Spleen (tissue), 11 donors: ENCODE measurements at regions not wholly inside any gene's neighbourhood (a gene's known extent, or its start where the extent isn't known, plus 50 kb on each side); places are given as distances from the start of the nearest gene placed in this dataset.

Source experiments
- DNase-seq: peaks from one replicate; pipeline ENCODE4 v3.0.0-alpha.2; 2020
- H3K27ac ChIP-seq, 8 donors: fragments of 200-600 bp; sonication (generic) in 7 of 8; 1 replicate in 4 of 8; 2 replicates in 4 of 8; pipeline versions ENCODE4 v1.5.0 to v1.8.0; 2016 to 2021; ENCODE audit warnings: inconsistent platforms in 4 of 8, mild to moderate bottlenecking in 4 of 8, moderate library complexity in 1 of 8
- H3K27me3 ChIP-seq, 7 donors: fragments of 200-600 bp; sonication (generic) in 6 of 7; replicated peaks in 1 of 7; 1 replicate in 4 of 7; 2 replicates in 3 of 7; pipeline versions ENCODE4 v1.5.0 to v1.8.0; 2016 to 2021; ENCODE audit warnings: inconsistent platforms in 3 of 7, mild to moderate bottlenecking in 1 of 7
- H3K36me3 ChIP-seq, 6 donors: fragments of 200-600 bp; sonication (generic) in 5 of 6; 1 replicate in 4 of 6; 2 replicates in 2 of 6; pipeline versions ENCODE4 v1.5.0 to v1.8.0; 2016 to 2021; ENCODE audit warnings: inconsistent platforms in 2 of 6
- H3K4me1 ChIP-seq, 6 donors: fragments of 200-600 bp; sonication (generic) in 5 of 6; 1 replicate in 3 of 6; 2 replicates in 3 of 6; pipeline versions ENCODE4 v1.5.0 to v1.8.0; 2016 to 2021; ENCODE audit warnings: inconsistent platforms in 3 of 6
- H3K4me3 ChIP-seq, 8 donors: fragments of 200-600 bp; sonication (generic) in 7 of 8; 1 replicate in 4 of 8; 2 replicates in 4 of 8; pipeline versions ENCODE4 v1.5.0 to v1.8.0; 2016 to 2021; ENCODE audit warnings: inconsistent platforms in 4 of 8, mild to moderate bottlenecking in 4 of 8, moderate library complexity in 2 of 8
- H3K9me3 ChIP-seq, 8 donors: fragments of 200-600 bp; sonication (generic) in 7 of 8; 1 replicate in 4 of 8; 2 replicates in 4 of 8; pipeline versions ENCODE4 v1.5.0 to v1.8.0; 2016 to 2021; ENCODE audit warnings: inconsistent platforms in 4 of 8
- CTCF ChIP-seq, 11 experiments: fragments of 200-600 bp in 7 of 11; fragments of 450-650 bp in 4 of 11; sonication (generic) in 4 of 11; IDR thresholded peaks in 8 of 11; conservative IDR thresholded peaks in 3 of 11; 1 replicate in 7 of 11; 2 replicates in 4 of 11; pipeline versions ENCODE4 v1.4.0 to v1.8.0; 2016 to 2021; ENCODE audit warnings: antibody characterized with exemption in 11 of 11, inconsistent platforms in 4 of 11, mild to moderate bottlenecking in 1 of 11
- POLR2A ChIP-seq, 3 donors: fragments of 450-650 bp; IDR thresholded peaks; one replicate each; pipeline ENCODE4 v1.5.1; 2017; ENCODE audit warnings: antibody characterized with exemption in 3 of 3, mild to moderate bottlenecking in 1 of 3
- POLR2AphosphoS5 ChIP-seq, 3 donors: sonication (generic); formaldehyde crosslinking; IDR thresholded peaks; one replicate each; pipeline ENCODE4 v1.5.1; 2017; ENCODE audit warnings: antibody characterized with exemption in 3 of 3
- WGBS, 5 donors: extraction: QIAGEN DNeasy Blood & Tissue Kit in 3 of 5; methylation state at CpG; one replicate each; pipeline versions ENCODE4 v1.1.5 to v1.1.7; 2013 to 2018; 5-methylcytosine and 5-hydroxymethylcytosine counted together
- intact Hi-C: fragments of 100-400 bp; cut with DNase I; formaldehyde crosslinking; loops from one replicate; pipeline ENCODE4 v1.15.0; 2023; ENCODE audit warnings: low total_unique reads
- donor health status: healthy with polysubstance abuse.
- donor health status: DM: no; HTN: no; CAD: no; lungs with moderate emphysema.
- donor health status: DM: no; HTN: no; CAD: no.
- donor health status: Bipolar disorder and iron deficiency.
- donor health status: healthy.
- donor health status: DM: no; HTN: no; CAD: no.
- donor health status: DM: yes; HTN: yes; CAD: no.

- no peak overlapping the region for H3K27ac ChIP-seq
- no peaks in the 10 kb centered on the region for H3K9me3 ChIP-seq
- no peak for DNase-seq
- peaks cover 0 to 14% (median 6%) of the 10 kb centered on the region in 7 donors for H3K27me3 ChIP-seq
- intact Hi-C loops: no loop called here
- H3K36me3 ChIP-seq: no peaks in the 10 kb centered on the region
- no peak overlapping the region for H3K4me3 ChIP-seq
- H3K4me1 ChIP-seq: peaks cover 0 to 29% (median 8%) of the 10 kb centered on the region in 6 donors
- WGBS, 5 donors: 77 to 96% (median 83%) methylated on average over 2 of the region's 2 CpGs
- TF ChIP-seq CTCF (IDR thresholded peaks at IDR 0.05 in 8 of 11, conservative IDR thresholded peaks at IDR 0.05 in 3 of 11) (no peak), POLR2AphosphoS5 (IDR thresholded peaks at IDR 0.05) (no peak), POLR2A (IDR thresholded peaks at IDR 0.05) (no peak)
Measured at GRCh38 chr6:56838016-56838555, 116.8 kb upstream of the BEND6 start.

- no peaks in the 10 kb centered on the region for H3K9me3 ChIP-seq
- 88 to 96% (median 90%) methylated on average over 6 of the region's 6 CpGs for WGBS, 5 donors
- peaks cover 0 to 23% (median 6%) of the 10 kb centered on the region in 6 donors for H3K4me1 ChIP-seq
- peaks cover 0 to 8% (median 0%) of the 10 kb centered on the region in 7 donors for H3K27me3 ChIP-seq
- no peak for DNase-seq
- intact Hi-C loops: no loop called here
- H3K4me3 ChIP-seq: no peak overlapping the region
- H3K36me3 ChIP-seq: no peaks in the 10 kb centered on the region
- TF ChIP-seq POLR2AphosphoS5 (IDR thresholded peaks at IDR 0.05) (no peak), POLR2A (IDR thresholded peaks at IDR 0.05) (no peak), CTCF (IDR thresholded peaks at IDR 0.05 in 8 of 11, conservative IDR thresholded peaks at IDR 0.05 in 3 of 11) (no peak)
- no peak overlapping the region for H3K27ac ChIP-seq
Measured at GRCh38 chr6:56837322-56837894, 117.5 kb upstream of the BEND6 start.

GRCh38 chr6:56835612-56836011 is 119.3 kb upstream of the BEND6 start:
- H3K4me1 ChIP-seq: peaks cover 0 to 16% (median 0%) of the 10 kb centered on the region in 6 donors
- intact Hi-C loops: no loop called here
- no peaks in the 10 kb centered on the region for H3K9me3 ChIP-seq
- no peak overlapping the region for H3K4me3 ChIP-seq
- 82 to 92% (median 89%) methylated on average over 3 of the region's 3 CpGs for WGBS, 5 donors
- DNase-seq: no peak
- H3K36me3 ChIP-seq: no peaks in the 10 kb centered on the region
- TF ChIP-seq POLR2AphosphoS5 (IDR thresholded peaks at IDR 0.05) (no peak), CTCF (IDR thresholded peaks at IDR 0.05 in 8 of 11, conservative IDR thresholded peaks at IDR 0.05 in 3 of 11) (no peak), POLR2A (IDR thresholded peaks at IDR 0.05) (no peak)
- peaks cover 0 to 6% (median 0%) of the 10 kb centered on the region in 7 donors for H3K27me3 ChIP-seq
- H3K27ac ChIP-seq: no peak overlapping the region

GRCh38 chr6:56833873-56834272 is 121.0 kb upstream of the BEND6 start:
- peaks cover 0 to 5% (median 0%) of the 10 kb centered on the region in 6 donors for H3K4me1 ChIP-seq
- no peak for DNase-seq
- intact Hi-C loops: no loop called here
- TF ChIP-seq CTCF (IDR thresholded peaks at IDR 0.05 in 8 of 11, conservative IDR thresholded peaks at IDR 0.05 in 3 of 11) (no peak), POLR2AphosphoS5 (IDR thresholded peaks at IDR 0.05) (no peak), POLR2A (IDR thresholded peaks at IDR 0.05) (no peak)
- WGBS, 5 donors: 90 to 100% (median 96%) methylated on average over 1 of the region's 1 CpG
- no peak overlapping the region for H3K4me3 ChIP-seq
- no peaks in the 10 kb centered on the region for H3K9me3 ChIP-seq
- H3K36me3 ChIP-seq: no peaks in the 10 kb centered on the region
- H3K27me3 ChIP-seq: peaks cover 0 to 4% (median 0%) of the 10 kb centered on the region in 7 donors
- H3K27ac ChIP-seq: no peak overlapping the region
